Mesendoderm (in vitro differentiated cells): ENCODE measurements at regions not wholly inside any gene's neighbourhood (a gene's known extent, or its start where the extent isn't known, plus 50 kb on each side); places are given as distances from the start of the nearest gene placed in this dataset.

Experiments used
- DNase-seq: peaks from one replicate; pipeline ENCODE4 v3.0.0; 2013
- H2AK5ac ChIP-seq: 2 replicates; pipeline ENCODE4 v1.6.1; 2013; ENCODE audit warnings: low read length, inconsistent platforms
- H2BK120ac ChIP-seq: 2 replicates; pipeline ENCODE4 v1.6.1; 2013; ENCODE audit warnings: low read depth, mild to moderate bottlenecking, low read length, moderate library complexity, mixed read lengths
- H2BK15ac ChIP-seq: replicated peaks from 2 replicates; pipeline ENCODE4 v1.6.1; 2013; ENCODE audit warnings: low read depth, mild to moderate bottlenecking, moderate library complexity
- H2BK5ac ChIP-seq: 2 replicates; pipeline ENCODE4 v1.6.1; 2013; ENCODE audit warnings: low read length, inconsistent platforms
- H3K18ac ChIP-seq: 2 replicates; pipeline ENCODE4 v1.6.1; 2013; ENCODE audit warnings: mild to moderate bottlenecking, low read length, mixed read lengths
- H3K23ac ChIP-seq: one replicate; pipeline ENCODE4 v1.6.1; 2013; ENCODE audit warnings: low read length
- H3K27ac ChIP-seq: 2 replicates; pipeline ENCODE4 v1.5.1; 2013; ENCODE audit warnings: low read depth, mild to moderate bottlenecking, inconsistent platforms, low read length, moderate library complexity
- H3K27me3 ChIP-seq: 2 replicates; pipeline ENCODE4 v1.6.1; 2013; ENCODE audit warnings: low read length, control low read depth, mild to moderate bottlenecking, inconsistent platforms; ENCODE audit not compliant: insufficient read depth, poor library complexity
- H3K36me3 ChIP-seq: 2 replicates; pipeline ENCODE4 v1.6.1; 2013; ENCODE audit warnings: low read length, inconsistent platforms; ENCODE audit not compliant: control insufficient read depth, insufficient read depth
- H3K4ac ChIP-seq: one replicate; pipeline ENCODE4 v1.6.1; 2013; ENCODE audit warnings: low read depth, mild to moderate bottlenecking, low read length, moderate library complexity
- H3K4me1 ChIP-seq: 2 replicates; pipeline ENCODE4 v1.6.1; 2013; ENCODE audit warnings: low read depth, low read length, inconsistent platforms; ENCODE audit not compliant: control insufficient read depth
- H3K4me2 ChIP-seq: 2 replicates; pipeline ENCODE4 v1.6.1; 2013; ENCODE audit warnings: low read length
- H3K4me3 ChIP-seq: 2 replicates; pipeline ENCODE4 v1.5.1; 2013; ENCODE audit warnings: mild to moderate bottlenecking, low read length
- H3K56ac ChIP-seq: one replicate; pipeline ENCODE4 v1.6.1; 2013; ENCODE audit warnings: low read length
- H3K79me1 ChIP-seq: 2 replicates; pipeline ENCODE4 v1.6.1; 2013; ENCODE audit warnings: low read length, inconsistent platforms
- H3K79me2 ChIP-seq: 2 replicates; pipeline ENCODE4 v1.6.1; 2013; ENCODE audit warnings: mild to moderate bottlenecking, low read length; ENCODE audit not compliant: control insufficient read depth, insufficient read depth
- H3K9ac ChIP-seq: 2 replicates; pipeline ENCODE4 v1.6.1; 2013; ENCODE audit warnings: low read length, inconsistent platforms
- H4K5ac ChIP-seq: one replicate; pipeline ENCODE4 v1.6.1; 2013; ENCODE audit warnings: low read length
- H4K8ac ChIP-seq: one replicate; pipeline ENCODE4 v1.6.1; 2013; ENCODE audit warnings: low read depth, mild to moderate bottlenecking, control low read depth, low read length, moderate library complexity
- WGBS: extraction: QIAGEN DNeasy Blood & Tissue Kit; methylation state at CpG from one replicate; pipeline ENCODE4 v1.1.7; 2013; ENCODE audit warnings: low lambda C conversion rate, missing lambda C conversion rate; ENCODE audit not compliant: insufficient coverage; ENCODE audit errors: extremely low coverage; 5-methylcytosine and 5-hydroxymethylcytosine counted together

GRCh38 chr17:52237151-52237550 lies 78.6 kb upstream of the CA10 start:
- no peak for DNase-seq
- Histone ChIP-seq H3K27ac (no peak overlapping the region), H2AK5ac (no peak overlapping the region), H3K18ac (no peak overlapping the region), H3K56ac (no peak overlapping the region), H3K4me3 (no peak overlapping the region), H3K4ac (no peak overlapping the region), H3K9ac (no peak overlapping the region), H4K8ac (no peak overlapping the region), H3K23ac (no peak overlapping the region), H2BK5ac (no peak overlapping the region), H3K27me3 (no peaks in the 10 kb centered on the region), H2BK120ac (no peak overlapping the region), H4K5ac (no peak overlapping the region), H3K79me2 (no peaks in the 10 kb centered on the region), H3K79me1 (no peaks in the 10 kb centered on the region), H3K4me2 (no peak overlapping the region), H3K36me3 (no peaks in the 10 kb centered on the region), H3K4me1 (no peaks in the 10 kb centered on the region), H2BK15ac (no peak overlapping the region)
- WGBS = no CpG with 5 or more reads among the region's 6 CpGs

- H3K4me2 ChIP-seq = no peak overlapping the region
- no peaks in the 10 kb centered on the region for H3K36me3 ChIP-seq
- H3K4ac ChIP-seq = no peak overlapping the region
- DNase-seq = peak; percentile 14
- H3K27me3 ChIP-seq = no peaks in the 10 kb centered on the region
- H3K4me1 ChIP-seq = no peaks in the 10 kb centered on the region
- no peak overlapping the region for H3K18ac ChIP-seq
- no CpG with 5 or more reads among the region's 1 CpG for WGBS
- H3K9ac ChIP-seq = no peak overlapping the region
- no peak overlapping the region for H2BK15ac ChIP-seq
- H3K79me2 ChIP-seq = no peaks in the 10 kb centered on the region
- H3K23ac ChIP-seq = no peak overlapping the region
- no peak overlapping the region for H3K56ac ChIP-seq
- no peak overlapping the region for H2BK120ac ChIP-seq
- H3K27ac ChIP-seq = no peak overlapping the region
- no peak overlapping the region for H4K8ac ChIP-seq
- no peak overlapping the region for H4K5ac ChIP-seq
- H3K4me3 ChIP-seq = no peak overlapping the region
- no peak overlapping the region for H2BK5ac ChIP-seq
- no peak overlapping the region for H2AK5ac ChIP-seq
- no peaks in the 10 kb centered on the region for H3K79me1 ChIP-seq
These were observed 77.0 kb upstream of the CA10 start for GRCh38 chr17:52235516-52235915.

GRCh38 chr17:52233632-52234031 lies 75.1 kb upstream of the CA10 start:
- Histone ChIP-seq H4K5ac (no peak overlapping the region), H3K79me2 (no peaks in the 10 kb centered on the region), H3K4me2 (no peak overlapping the region), H3K23ac (no peak overlapping the region), H2BK5ac (no peak overlapping the region), H3K4me3 (no peak overlapping the region), H3K36me3 (no peaks in the 10 kb centered on the region), H2AK5ac (no peak overlapping the region), H4K8ac (no peak overlapping the region), H3K79me1 (no peaks in the 10 kb centered on the region), H3K56ac (no peak overlapping the region), H3K4ac (no peak overlapping the region), H2BK120ac (no peak overlapping the region), H2BK15ac (no peak overlapping the region), H3K18ac (no peak overlapping the region), H3K9ac (no peak overlapping the region), H3K4me1 (no peaks in the 10 kb centered on the region), H3K27ac (no peak overlapping the region), H3K27me3 (no peaks in the 10 kb centered on the region)
- no CpG with 5 or more reads among the region's 1 CpG for WGBS
- no peak for DNase-seq

- no peak overlapping the region for H3K23ac ChIP-seq
- no peak overlapping the region for H2BK5ac ChIP-seq
- H3K79me2 ChIP-seq = no peaks in the 10 kb centered on the region
- H3K4me2 ChIP-seq = no peak overlapping the region
- no peak overlapping the region for H3K56ac ChIP-seq
- H3K36me3 ChIP-seq = no peaks in the 10 kb centered on the region
- no peak overlapping the region for H4K8ac ChIP-seq
- H3K27ac ChIP-seq = no peak overlapping the region
- H4K5ac ChIP-seq = no peak overlapping the region
- H3K4me3 ChIP-seq = no peak overlapping the region
- H3K4ac ChIP-seq = no peak overlapping the region
- no peak overlapping the region for H2BK120ac ChIP-seq
- H3K18ac ChIP-seq = no peak overlapping the region
- H3K79me1 ChIP-seq = no peaks in the 10 kb centered on the region
- no peaks in the 10 kb centered on the region for H3K27me3 ChIP-seq
- no peak overlapping the region for H2AK5ac ChIP-seq
- H3K9ac ChIP-seq = no peak overlapping the region
- H3K4me1 ChIP-seq = no peaks in the 10 kb centered on the region
- no peak for DNase-seq
- no peak overlapping the region for H2BK15ac ChIP-seq
These were observed 74.7 kb upstream of the CA10 start for GRCh38 chr17:52233176-52233575.

GRCh38 chr17:52228823-52229222 lies 70.3 kb upstream of the CA10 start:
- H3K79me1 ChIP-seq = no peaks in the 10 kb centered on the region
- no peak overlapping the region for H3K4ac ChIP-seq
- H3K36me3 ChIP-seq = no peaks in the 10 kb centered on the region
- H2BK5ac ChIP-seq = no peak overlapping the region
- H3K23ac ChIP-seq = no peak overlapping the region
- H2BK15ac ChIP-seq = no peak overlapping the region
- H3K56ac ChIP-seq = no peak overlapping the region
- no peaks in the 10 kb centered on the region for H3K27me3 ChIP-seq
- H3K79me2 ChIP-seq = no peaks in the 10 kb centered on the region
- H3K4me1 ChIP-seq = no peaks in the 10 kb centered on the region
- H4K5ac ChIP-seq = no peak overlapping the region
- DNase-seq = no peak
- H3K4me2 ChIP-seq = no peak overlapping the region
- no peak overlapping the region for H3K9ac ChIP-seq
- no peak overlapping the region for H3K27ac ChIP-seq
- H4K8ac ChIP-seq = no peak overlapping the region
- no peak overlapping the region for H2AK5ac ChIP-seq
- no peak overlapping the region for H3K18ac ChIP-seq
- no CpG with 5 or more reads among the region's 3 CpGs for WGBS
- H2BK120ac ChIP-seq = no peak overlapping the region
- H3K4me3 ChIP-seq = no peak overlapping the region

GRCh38 chr17:52227926-52228325 lies 69.4 kb upstream of the CA10 start:
- Histone ChIP-seq H2BK5ac (no peak overlapping the region), H3K4me1 (no peaks in the 10 kb centered on the region), H2BK15ac (no peak overlapping the region), H4K8ac (no peak overlapping the region), H3K4me3 (no peak overlapping the region), H3K27me3 (no peaks in the 10 kb centered on the region), H3K56ac (no peak overlapping the region), H3K23ac (no peak overlapping the region), H3K36me3 (no peaks in the 10 kb centered on the region), H3K9ac (no peak overlapping the region), H3K18ac (no peak overlapping the region), H2BK120ac (no peak overlapping the region), H4K5ac (no peak overlapping the region), H3K4me2 (no peak overlapping the region), H3K79me1 (no peaks in the 10 kb centered on the region), H3K79me2 (no peaks in the 10 kb centered on the region), H3K27ac (no peak overlapping the region), H2AK5ac (no peak overlapping the region), H3K4ac (no peak overlapping the region)
- WGBS = no CpG with 5 or more reads among the region's 2 CpGs
- DNase-seq = no peak
